GM19463 (cell line): ENCODE measurements at regions not wholly inside any gene's neighbourhood (a gene's known extent, or its start where the extent isn't known, plus 50 kb on each side); places are given as distances from the start of the nearest gene placed in this dataset.

ENCODE experiments used
- ATAC-seq: cut with Tn5 transposase; IDR thresholded peaks from one replicate; pipeline ENCODE4 v1.9.1; 2021; ENCODE audit warnings: mild to moderate bottlenecking, moderate library complexity; ENCODE audit not compliant: unreplicated experiment

DNA sequence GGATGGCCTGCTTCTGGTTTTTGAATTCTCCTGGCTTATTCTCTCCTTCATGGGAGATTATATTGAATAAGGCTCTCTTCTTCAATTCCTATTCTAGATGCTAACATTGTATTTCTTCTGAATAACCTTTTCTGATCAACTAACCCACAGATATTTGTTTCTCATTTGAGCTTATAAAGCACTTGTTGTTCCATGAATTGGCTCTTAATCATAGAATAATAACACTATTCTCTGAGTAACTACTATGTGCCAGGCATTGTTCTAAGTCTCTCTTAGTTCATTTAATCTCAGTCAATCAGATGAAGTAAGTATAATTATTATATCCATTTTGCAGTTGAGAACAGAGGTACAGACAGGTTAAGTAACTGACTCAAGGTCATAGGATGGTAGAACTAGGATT, 136.3 kb upstream of the MLIP start:
- no peak for ATAC-seq

DNA sequence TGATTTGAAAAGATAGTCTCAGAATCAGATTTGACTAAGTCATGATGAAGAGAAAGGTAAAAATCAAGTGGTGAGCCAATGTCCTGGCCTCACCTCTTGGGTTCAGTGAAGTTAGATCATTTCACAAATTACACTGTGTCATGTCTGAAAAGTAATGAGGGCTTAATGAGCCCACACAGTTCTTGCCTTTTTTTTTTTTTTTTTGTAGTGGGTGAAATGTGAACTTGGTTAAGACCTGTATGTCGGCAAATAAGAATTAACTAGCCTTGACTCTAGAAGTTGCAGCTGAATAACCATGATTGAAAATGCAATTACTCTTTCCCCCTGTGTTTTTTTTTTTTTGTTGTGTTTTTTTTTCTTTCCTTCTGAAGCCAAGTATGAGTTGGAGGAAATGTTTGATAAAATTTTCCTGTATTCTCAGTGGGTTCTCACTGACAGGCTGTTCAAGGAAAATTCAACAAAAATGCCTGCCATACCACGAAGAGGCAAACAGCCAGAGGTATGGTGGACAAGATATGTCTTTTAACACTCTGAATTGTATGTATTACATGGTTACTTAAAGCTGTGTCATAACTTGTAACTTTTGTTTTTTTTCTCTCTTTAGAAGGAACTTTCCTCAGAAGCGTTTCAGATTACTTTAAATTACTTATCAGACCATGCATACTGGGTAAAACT, 135.2 kb upstream of the MLIP start:
- ATAC-seq, result no peak

DNA sequence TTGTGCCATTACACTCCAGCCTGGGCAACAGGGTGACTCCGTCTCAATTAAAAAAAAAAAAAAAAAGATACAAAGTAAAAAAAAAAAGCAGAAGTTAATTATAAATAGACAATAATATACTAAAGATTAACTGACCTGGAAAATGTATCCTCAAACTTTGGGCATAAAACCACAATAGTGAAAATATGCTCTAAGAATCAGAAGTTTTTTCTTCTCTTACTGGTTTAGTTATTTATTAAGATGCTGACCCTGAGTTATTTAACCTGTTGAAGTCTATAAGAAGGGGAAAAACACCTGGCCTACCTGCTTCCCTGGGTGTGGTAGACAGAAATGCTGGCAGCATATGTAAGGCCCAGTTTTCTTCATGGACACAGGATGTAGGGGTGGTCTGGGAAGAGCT, 133.7 kb upstream of the MLIP start:
- no peak for ATAC-seq

DNA sequence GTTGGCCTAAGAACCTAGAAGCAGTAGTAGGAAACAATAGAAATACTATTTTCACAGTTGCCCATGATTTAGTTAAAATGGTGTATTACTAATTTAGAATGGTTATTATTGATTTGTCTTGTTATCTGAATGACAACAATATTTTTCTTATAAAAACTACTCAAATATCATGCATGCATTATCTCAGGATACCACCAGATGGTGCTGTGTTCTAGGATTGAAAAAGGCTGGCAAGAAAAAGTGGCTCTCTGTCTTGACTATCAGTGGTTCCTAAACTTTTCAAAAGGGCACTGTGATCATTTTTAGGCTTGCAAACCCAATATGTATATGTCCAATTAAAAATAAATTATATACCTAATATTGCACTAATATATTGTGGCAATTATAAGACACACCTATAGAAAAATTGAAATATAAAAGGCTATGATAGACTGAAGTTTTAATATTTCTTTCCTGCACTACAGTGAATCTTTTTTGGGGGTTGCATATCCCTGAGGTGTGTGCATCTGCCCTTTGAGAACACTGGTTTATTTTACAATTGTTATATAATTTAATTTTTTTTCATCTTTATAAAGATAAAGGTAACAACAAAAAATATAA, 131.7 kb upstream of the MLIP start:
- ATAC-seq, result no peak

DNA sequence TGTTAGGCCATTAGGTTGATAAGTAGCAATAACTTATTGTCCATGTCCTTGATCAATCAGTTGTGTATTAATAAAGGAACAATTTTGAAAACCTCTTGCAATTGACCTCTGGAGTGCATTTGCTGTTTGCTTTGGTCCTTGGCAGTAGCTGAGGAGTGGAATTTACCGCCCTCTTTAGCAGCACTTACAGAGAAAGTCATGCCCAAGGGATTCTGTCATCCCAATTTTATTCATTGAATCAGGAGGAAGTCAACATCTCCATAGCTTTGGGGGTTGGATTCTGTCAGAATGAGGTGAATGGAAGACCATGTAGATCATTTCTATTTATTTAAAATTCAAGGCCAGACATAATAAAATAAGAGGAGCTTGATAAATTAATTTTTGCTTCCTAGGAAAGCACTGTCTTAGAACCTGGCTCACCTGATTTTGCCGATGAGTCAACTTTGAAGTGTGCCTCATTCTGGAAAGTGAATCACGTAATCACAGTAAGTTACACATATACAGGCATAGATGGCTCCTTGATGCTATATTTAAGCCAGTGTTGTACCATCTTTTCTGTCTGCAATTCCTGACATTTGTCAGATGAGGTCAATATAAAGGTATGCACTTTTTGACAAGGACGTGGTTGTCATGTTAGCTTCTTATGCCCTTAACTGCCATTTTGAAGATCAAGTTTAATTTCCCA, 128.7 kb upstream of the MLIP start:
- no peak for ATAC-seq

DNA sequence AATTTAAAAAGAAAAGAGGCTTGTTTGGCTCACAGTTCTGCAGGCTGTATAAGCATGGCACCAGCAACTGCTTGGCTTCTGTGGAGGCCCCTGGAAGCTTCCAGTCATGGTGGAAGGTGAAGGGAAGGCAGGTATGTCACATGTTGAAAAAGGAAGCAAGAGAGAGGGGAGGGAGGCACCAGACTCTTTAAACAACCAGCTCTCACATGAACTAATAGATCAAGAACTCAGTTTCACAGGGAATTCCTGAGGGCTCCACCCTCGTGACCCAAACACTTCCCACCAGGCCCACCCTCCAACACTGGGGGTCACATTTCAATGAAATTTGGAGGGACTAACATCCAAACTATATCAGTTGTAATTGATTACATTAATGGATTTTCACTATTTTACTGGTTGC, 127.9 kb upstream of the MLIP start:
- ATAC-seq, result no peak

DNA sequence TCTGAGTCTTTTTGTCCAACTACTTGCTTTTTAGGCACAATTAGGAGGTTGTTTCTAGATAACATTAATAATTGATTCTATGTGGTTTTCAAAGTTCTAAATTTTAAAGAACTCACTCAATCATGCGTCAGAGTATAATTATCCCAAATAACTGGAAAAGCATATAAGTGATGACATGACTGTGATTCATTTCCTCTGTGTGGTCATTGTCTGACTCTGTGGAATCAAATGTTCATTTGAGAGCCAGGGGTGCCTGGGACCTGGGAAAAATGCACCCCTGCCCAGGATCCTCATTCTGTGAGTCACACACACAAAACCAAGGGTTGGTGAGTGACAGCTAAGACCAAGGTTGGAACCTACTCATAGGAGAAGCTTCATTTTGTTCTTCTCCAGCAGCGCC, 127.1 kb upstream of the MLIP start:
- no peak for ATAC-seq

DNA sequence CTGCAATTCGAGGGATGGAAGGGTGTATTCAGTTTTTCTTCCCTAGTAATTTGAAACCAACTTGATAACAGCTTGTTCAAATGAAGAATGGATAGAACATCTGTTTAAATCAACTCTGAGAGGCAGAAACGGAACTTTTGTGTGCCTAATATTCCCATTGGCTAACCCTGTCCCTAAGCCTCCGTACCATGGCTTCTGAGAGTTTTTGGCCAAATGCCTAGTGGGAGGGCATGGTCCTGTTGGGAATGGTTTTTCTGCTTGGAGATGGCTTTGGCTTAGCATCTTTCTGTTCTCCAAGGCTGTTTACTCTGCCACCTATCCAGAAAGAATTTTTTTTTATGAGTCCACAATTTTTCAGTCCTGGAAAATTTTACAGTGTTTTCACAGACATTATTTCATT, 126.7 kb upstream of the MLIP start:
- no peak for ATAC-seq

DNA sequence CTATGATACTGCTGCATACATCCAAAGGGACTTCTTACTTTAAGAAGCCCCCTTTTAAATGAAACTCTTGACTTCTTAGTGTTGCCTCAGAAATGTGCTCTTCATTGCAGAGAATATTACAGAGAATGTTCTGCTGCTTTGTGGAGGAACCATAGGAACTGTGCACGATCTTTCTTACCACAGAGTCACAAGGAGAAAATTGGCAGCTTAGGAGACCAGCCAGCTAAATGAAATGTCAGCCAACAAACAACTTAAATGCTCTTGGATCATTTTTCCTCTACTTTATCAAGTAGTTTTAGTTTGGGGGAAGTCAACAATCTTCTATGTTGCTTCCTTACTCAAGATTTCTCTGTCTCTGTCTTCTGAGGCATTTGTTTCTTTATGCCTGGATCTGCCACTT, 125.9 kb upstream of the MLIP start:
- no peak for ATAC-seq

DNA sequence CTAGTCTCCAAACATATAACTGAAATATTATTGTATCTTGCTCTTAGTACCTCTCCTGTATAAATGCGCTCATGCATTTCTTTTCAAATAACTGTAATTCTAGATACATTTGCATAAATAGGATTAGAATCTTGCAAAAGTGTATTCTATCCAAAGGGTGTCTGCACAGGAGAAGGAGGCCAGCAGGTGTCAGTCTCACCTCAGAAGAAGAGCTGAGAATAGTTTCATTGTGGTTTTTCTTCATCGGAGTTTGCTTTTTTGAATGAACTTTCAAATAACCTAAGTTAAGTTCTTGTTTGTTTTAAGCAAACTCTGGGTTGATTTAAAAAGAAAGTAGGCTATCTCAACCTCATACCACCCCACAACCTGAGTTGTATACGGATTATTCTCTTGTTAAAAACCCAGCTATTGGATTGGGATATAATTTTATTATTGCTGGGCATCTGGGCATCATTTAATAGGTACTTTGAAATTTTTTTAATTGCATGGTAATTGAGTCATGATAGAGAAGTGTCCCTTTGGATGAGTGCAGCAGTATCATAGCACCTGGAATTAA, 125.0 kb upstream of the MLIP start:
- ATAC-seq, result peak; percentile 79

DNA sequence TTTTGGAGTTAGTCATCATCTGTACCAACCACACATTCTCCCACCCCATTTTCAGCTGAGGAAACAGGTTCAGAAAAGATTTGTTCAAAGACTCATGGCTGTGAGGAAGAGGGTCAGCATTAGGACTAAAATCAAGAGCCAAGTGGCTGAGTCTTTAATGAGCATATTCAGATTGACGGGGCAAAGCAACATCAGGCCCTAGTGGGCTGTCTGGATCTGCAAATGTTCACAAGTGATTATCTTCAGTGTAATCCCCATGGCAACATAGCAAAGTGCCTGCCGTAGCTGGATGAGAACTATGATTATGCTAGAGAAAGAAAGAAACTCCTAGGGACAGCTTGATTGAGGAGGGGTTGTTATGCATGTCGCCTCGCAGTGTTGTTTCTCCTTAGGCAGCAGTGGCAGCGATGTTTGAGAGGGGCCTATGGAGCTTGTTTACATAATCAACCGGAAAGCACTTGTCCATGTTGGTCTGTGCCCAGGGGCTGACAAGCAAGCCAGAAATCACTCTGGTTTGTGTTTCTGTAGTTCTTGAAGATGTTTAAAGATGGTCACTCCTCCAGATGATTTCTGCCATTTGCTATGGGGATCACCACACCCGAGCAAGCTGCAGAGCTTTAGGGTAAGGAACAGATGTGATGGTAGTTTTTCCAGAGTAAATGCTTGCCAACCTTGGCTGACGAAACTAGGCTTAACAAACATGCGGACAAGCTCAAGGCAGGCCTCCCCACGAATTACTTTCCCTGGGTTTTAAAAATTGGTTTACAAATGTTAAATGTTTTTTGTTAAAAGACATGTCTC, 124.3 kb upstream of the MLIP start:
- no peak for ATAC-seq

DNA sequence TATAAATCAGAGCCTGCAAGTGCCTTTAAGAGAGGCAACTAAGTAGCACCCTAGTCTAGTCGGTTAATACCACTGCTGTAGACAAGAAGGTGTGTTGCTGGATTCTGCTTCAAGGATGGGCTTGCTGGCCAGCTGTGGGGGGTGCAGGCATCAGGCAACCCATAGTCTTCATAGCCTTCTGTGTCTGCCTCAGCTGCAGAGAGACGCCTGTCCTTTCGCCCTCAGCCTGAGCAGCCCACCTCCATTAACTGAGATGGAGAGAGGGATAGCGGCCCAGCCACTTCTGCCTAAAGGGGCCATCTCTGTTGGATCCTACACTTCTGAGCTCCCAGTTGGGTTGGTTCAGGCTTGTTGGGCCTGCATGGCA, 123.7 kb upstream of the MLIP start:
- ATAC-seq, result no peak

DNA sequence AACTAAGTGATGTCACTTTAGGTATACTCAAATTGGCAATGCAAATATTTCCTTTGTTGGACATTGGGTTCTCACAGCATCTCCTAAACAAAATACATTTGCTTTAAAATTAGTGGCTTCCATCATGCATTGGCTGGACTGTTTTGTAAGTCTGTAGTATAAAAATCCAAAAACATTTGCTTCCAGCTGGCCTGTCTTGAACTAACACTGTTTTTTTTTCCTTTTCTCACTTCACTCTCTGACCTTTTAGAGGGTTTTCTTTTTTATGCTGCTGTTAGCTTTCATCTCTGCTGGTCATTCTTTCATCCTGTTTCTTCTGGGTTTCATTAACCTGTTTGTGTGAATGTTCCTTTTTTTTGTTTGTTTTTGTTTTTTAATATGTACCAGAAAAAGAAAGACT, 121.7 kb upstream of the MLIP start:
- no peak for ATAC-seq

DNA sequence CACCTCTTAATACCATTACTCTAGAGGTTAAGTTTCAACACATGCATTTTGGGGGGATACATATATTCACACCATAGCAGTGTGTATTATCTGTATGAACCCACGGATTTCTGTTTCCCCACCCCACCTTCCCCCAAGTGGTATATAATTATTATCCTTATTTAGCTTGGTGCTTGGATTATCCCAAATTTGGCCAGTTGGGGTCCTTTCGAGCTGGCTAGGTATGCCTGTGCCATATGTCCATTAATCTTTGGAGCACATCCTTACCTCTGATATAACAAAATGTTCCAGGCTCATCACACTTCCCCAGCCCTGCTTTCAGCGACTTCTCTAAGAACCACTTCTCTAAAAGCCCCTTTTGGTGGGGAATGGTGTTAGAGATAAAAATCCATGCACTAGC, 118.7 kb upstream of the MLIP start:
- ATAC-seq, result no peak

DNA sequence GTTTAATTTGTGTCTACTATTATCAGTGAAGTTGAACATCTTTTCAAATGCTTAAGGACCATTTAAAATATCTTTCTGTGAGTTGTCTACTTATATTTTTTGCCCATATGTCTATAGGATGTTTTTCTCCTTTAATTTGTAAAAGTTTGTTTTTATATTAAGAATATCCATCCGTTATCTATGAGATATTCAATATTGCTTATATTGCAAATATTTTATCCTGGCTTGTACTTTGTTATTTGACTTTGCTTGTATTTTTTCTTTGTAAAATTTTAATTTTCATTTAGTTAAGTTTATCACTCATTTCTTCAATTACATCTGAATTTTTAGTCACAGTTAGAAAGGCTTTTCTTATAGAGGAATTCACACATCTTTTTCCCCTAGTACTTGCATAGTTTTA, 117.0 kb upstream of the MLIP start:
- no peak for ATAC-seq

DNA sequence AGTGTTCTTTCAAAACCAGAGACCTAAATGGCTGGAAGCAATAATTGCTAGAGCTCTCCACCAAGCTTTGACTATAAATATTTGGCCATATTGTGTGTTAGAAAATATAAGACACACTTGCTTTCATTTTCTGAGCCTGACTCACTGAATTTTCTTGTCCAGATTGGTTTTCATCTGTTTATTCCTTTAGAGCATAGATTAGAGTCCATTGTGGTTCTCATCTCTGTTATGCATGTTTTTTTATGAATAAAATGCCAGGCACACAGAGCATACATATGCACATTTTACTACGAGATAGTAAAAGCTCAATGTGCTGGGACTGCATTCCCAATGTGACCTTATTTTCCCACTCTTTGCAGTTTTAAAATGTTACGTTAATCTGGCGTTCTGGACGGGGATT, 115.3 kb upstream of the MLIP start:
- ATAC-seq, result no peak

DNA sequence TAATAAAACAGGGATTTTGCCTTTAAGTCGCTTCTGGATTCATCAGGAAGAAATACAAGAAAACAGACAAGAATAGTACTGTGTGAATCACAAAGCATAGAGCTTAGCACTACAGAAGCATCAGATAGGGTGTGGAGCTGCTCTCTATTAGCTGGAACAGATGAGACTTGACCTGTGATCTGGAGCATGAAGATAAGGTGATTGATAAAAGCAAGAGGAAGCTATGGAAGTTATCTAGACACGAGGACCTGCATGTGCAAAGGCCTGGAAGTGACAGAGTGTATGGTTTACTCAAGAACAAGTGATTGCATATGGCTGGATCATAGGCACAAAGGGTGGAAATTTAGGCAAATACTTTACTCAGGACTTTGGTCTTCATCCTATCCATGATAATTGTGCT, 112.9 kb upstream of the MLIP start:
- ATAC-seq, result no peak

DNA sequence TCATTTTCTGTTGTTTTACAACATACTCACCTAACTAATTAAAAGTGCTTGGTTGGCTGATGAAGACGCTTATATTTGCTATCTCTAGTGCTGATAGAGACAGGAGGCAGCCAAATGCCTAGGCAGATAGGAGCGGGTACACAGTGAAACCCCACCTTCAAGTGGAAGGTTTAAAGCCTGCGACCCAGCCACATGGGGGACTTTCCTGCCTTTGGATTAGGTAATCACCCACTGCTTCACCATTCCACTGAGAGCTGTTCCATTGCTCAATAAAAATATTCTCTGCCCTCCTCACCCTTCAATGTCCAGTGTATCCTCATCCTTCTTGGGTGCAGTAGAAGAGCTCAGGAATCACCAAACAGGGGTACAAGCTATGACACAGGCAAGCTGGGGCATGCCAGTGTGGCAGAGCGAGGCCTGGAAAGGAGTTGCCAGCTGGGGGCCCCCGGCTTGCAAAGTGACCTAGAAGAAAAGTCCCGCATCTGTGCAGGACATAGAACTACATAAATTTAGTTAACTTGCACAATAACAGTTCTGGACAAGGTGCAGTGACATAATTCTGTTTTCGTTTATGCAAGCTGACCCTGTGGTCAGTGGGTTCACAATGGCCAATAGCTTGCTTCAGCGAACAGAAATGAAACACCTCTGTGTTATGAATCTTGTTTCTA, 112.0 kb upstream of the MLIP start:
- no peak for ATAC-seq

DNA sequence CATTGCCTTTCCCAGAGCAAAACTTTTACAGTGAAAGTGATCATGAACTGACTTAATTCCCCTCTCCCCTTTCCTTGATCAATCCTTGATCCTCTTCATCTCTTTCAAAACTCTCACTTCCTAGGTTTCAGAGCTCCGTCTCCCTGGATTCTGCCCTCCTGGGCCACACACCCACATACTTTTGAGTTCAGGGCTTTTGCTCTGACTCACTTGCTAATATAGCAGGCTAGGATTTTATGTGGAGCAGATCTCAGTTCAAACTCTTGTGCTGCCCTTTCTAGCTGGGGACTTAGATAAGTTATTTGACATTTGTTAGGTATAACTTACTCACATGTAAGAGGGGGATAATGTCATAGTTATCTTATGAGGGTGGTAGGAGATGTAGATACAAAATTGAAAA, 109.1 kb upstream of the MLIP start:
- no peak for ATAC-seq

DNA sequence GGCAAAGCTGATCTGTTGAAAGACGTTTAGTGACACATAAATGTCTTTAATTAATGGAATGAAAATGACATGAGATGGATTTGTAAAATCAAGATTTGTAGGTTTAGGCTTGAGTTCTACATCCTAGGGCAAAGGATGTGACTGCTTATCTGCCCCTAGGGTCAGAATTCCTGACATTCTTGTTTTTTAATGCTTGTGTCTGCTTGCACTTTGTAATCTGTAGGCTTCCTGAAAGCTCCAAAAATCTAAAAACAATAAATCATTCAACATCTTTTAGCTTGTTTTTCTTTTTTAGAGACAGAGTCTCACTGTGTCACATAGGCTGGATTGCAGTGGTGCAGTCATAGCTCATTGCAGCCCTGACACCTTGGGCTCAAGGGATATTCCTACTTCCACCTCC, 107.9 kb upstream of the MLIP start:
- ATAC-seq, result no peak

DNA sequence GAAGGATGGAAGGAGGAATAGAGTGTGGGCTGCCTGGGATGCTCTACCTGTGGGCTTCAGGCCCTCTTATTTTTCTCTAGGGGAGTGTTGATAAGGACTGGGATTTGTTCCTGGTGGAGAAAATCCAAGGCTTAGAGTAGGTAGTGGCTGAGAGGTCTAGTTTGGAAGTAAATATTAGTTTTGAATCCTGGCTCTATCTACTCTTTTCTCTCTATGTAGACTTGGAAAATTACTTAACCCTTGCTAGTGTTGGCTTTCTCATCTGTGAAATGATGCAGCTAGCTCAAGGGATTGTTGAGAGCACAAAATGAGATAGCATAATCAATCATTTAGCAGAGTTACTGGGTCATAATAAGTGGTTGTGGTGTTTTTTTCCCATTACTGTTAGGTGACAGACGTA, 102.7 kb upstream of the MLIP start:
- ATAC-seq, result no peak
